PC-9 (cell line): ENCODE measurements at regions not wholly inside any gene's neighbourhood (a gene's known extent, or its start where the extent isn't known, plus 50 kb on each side); places are given as distances from the start of the nearest gene placed in this dataset.

Experiments used
- BruUV-seq: library from RNA; stranded (reverse); fragments of 400-500 nt; replicated peaks from 2 replicates; lab custom pipeline; 2021; lab: Mats Ljungman, UMichigan
- CTCF ChIA-PET: fragments of 300-600 bp; sonication (Branson Sonifier 250); formaldehyde crosslinking; loops from one replicate; lab custom pipeline; 2022; ENCODE audit warnings: antibody characterized with exemption; lab: Charles Lee
- POLR2A ChIA-PET: fragments of 300-600 bp; sonication (Branson Sonifier 250); formaldehyde crosslinking; loops from one replicate; lab custom pipeline; 2022; ENCODE audit warnings: antibody characterized with exemption; ENCODE audit not compliant: unreplicated experiment; lab: Charles Lee
- DNase-seq, 2 experiments: peaks; one replicate each; pipeline versions ENCODE4 v3.0.0 to v3.0.0-alpha.2; 2015 to 2022; ENCODE audit warnings: mixed read lengths in 1 of 2
- H2AFZ ChIP-seq: fragments of 200-600 bp; sonication (generic); 2 replicates; pipeline ENCODE4 v1.8.1; 2017; ENCODE audit warnings: antibody characterized with exemption
- H3F3A ChIP-seq: fragments of 200-600 bp; sonication (generic); 2 replicates; pipeline ENCODE4 v1.8.1; 2017; ENCODE audit warnings: antibody characterized with exemption, mild to moderate bottlenecking, low read depth; ENCODE audit not compliant: insufficient read depth
- H3K27ac ChIP-seq: fragments of 200-600 bp; sonication (generic); 2 replicates; pipeline ENCODE4 v1.6.1; 2016; ENCODE audit warnings: mixed run types
- H3K27me3 ChIP-seq: fragments of 200-600 bp; sonication (generic); 2 replicates; pipeline ENCODE4 v1.6.1; 2016; ENCODE audit warnings: low read depth, mixed run types; ENCODE audit not compliant: insufficient read depth
- H3K36me3 ChIP-seq: fragments of 200-600 bp; sonication (generic); 2 replicates; pipeline ENCODE4 v1.6.1; 2016; ENCODE audit warnings: low read depth, mixed run types
- H3K4me1 ChIP-seq: fragments of 200-600 bp; sonication (generic); replicated peaks from 2 replicates; pipeline ENCODE4 v1.6.1; 2016; ENCODE audit warnings: mixed run types; ENCODE audit not compliant: insufficient read depth
- H3K4me2 ChIP-seq: fragments of 200-600 bp; sonication (generic); 2 replicates; pipeline ENCODE4 v1.6.1; 2017; ENCODE audit warnings: mixed run types
- H3K4me3 ChIP-seq: fragments of 200-600 bp; sonication (generic); 2 replicates; pipeline ENCODE4 v1.6.1; 2016; ENCODE audit warnings: mixed run types
- H3K79me2 ChIP-seq: fragments of 200-600 bp; sonication (generic); 2 replicates; pipeline ENCODE4 v1.6.1; 2017; ENCODE audit warnings: low read depth, mixed run types
- H3K9me2 ChIP-seq: fragments of 200-600 bp; sonication (generic); 2 replicates; pipeline ENCODE4 v1.8.1; 2017; ENCODE audit warnings: mild to moderate bottlenecking; ENCODE audit not compliant: insufficient read depth
- H3K9me3 ChIP-seq: fragments of 200-600 bp; sonication (generic); 2 replicates; pipeline ENCODE4 v1.8.1; 2016; ENCODE audit warnings: low read depth; ENCODE audit not compliant: insufficient read depth
- H4K20me1 ChIP-seq: fragments of 200-600 bp; sonication (generic); 2 replicates; pipeline ENCODE4 v1.8.1; 2017; ENCODE audit not compliant: insufficient read depth
- CTCF ChIP-seq: fragments of 200-600 bp; sonication (generic); conservative IDR thresholded peaks from 2 replicates; pipeline ENCODE4 v1.6.1; 2017; ENCODE audit warnings: mixed run types, antibody characterized with exemption, mild to moderate bottlenecking, moderate library complexity
- EZH2 ChIP-seq: fragments of 200-600 bp; sonication (generic); IDR thresholded peaks from 2 replicates; pipeline ENCODE4 v1.8.0; 2017; ENCODE audit warnings: antibody characterized with exemption, low read depth
- intact Hi-C: fragments of 100-400 bp; cut with micrococcal nuclease; formaldehyde crosslinking; loops from one replicate; pipeline ENCODE4 v1.10.0; 2022; ENCODE audit not compliant: unreplicated experiment

DNA sequence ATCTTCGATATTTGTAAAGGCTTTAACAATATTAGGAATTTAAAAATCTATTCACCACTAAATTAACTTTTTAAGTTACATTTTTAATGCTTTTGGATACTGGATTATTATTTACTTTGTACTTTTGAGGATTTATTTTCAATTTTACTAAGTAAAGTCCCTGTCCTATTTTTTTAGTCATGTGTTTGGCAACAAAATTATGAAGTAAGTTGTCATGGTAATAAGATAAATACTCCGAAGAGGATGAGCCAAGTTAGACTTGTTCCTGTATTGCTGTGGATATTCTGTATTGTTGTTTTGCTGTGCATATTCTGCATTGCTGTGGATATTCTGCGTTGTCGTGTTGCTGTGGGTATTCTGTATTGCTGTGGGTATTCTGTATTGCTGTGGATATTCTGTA is 210.1 kb downstream of the MTRR start:
- TF ChIP-seq EZH2 (no peak), CTCF (no peak)
- Histone ChIP-seq H4K20me1 (0 out of 2 replicates have a peak, but pooled peaks cover 3% of the 10 kb centered on the region), H3K27ac (no peak overlapping the region), H3K36me3 (no peaks in the 10 kb centered on the region), H2AFZ (no peak overlapping the region), H3K9me2 (no peaks in the 10 kb centered on the region), H3K9me3 (no peaks in the 10 kb centered on the region), H3K27me3 (peaks cover 24% of the 10 kb centered on the region), H3K79me2 (no peaks in the 10 kb centered on the region), H3K4me3 (no peak overlapping the region), H3F3A (no peaks in the 10 kb centered on the region), H3K4me1 (no peaks in the 10 kb centered on the region), H3K4me2 (no peak overlapping the region)
- intact Hi-C loops, result no loop called here
- CTCF ChIA-PET, result no interaction called here
- POLR2A ChIA-PET, result no interaction called here
- no TSS peak for BruUV-seq
- DNase-seq, result no peak

DNA sequence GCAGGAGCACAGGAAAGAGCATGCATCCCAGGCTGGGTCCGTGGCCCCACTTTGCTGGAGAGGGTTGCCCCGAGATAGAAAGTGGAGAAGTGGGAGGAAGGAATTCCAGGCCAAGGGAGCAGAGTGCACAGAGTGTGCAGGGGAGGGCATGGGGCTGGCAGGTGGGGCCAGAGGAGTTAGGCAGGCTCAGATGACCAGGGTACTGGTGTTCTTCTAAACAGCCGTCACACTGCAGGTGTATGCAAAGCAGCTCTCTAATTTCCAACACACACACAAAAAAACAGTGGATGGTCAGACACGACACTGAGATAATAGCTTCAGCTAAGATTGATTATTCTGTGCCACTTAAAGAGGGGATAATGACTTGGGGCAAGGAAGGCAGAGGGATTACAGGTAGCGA is 212.2 kb downstream of the MTRR start:
- Histone ChIP-seq H3K79me2 (no peaks in the 10 kb centered on the region), H3F3A (no peaks in the 10 kb centered on the region), H3K4me1 (no peaks in the 10 kb centered on the region), H3K27me3 (peaks cover 24% of the 10 kb centered on the region), H3K9me3 (no peaks in the 10 kb centered on the region), H3K36me3 (no peaks in the 10 kb centered on the region), H3K27ac (no peak overlapping the region), H2AFZ (no peak overlapping the region), H3K9me2 (no peaks in the 10 kb centered on the region), H3K4me2 (no peak overlapping the region), H4K20me1 (no peaks in the 10 kb centered on the region), H3K4me3 (no peak overlapping the region)
- TF ChIP-seq EZH2, result no peak
- TF ChIP-seq CTCF, result no peak
- BruUV-seq, result no TSS peak
- CTCF ChIA-PET, result no interaction called here
- no peak for DNase-seq
- intact Hi-C loops, result no loop called here
- POLR2A ChIA-PET, result no interaction called here

- BruUV-seq, result no TSS peak
- no peaks in the 10 kb centered on the region for H3F3A ChIP-seq
- H3K4me2 ChIP-seq, result no peak overlapping the region
- no peaks in the 10 kb centered on the region for H3K36me3 ChIP-seq
- no peaks in the 10 kb centered on the region for H4K20me1 ChIP-seq
- peaks cover 53% of the 10 kb centered on the region for H3K27me3 ChIP-seq
- TF ChIP-seq CTCF, result no peak
- no peak for TF ChIP-seq EZH2
- ChIA-PET POLR2A (no interaction called here), CTCF (no interaction called here)
- intact Hi-C loops, result no loop called here
- DNase-seq, result no peak
- no peaks in the 10 kb centered on the region for H3K4me1 ChIP-seq
- no peak overlapping the region for H3K27ac ChIP-seq
- H2AFZ ChIP-seq, result no peak overlapping the region
- no peaks in the 10 kb centered on the region for H3K79me2 ChIP-seq
- H3K4me3 ChIP-seq, result no peak overlapping the region
- H3K9me3 ChIP-seq, result no peaks in the 10 kb centered on the region
- H3K9me2 ChIP-seq, result no peaks in the 10 kb centered on the region
These were observed 224.7 kb downstream of the MTRR start for GRCh38 chr5:8093669-8094068.
